H9 (cell line): ENCODE measurements at regions not wholly inside any gene's neighbourhood (a gene's known extent, or its start where the extent isn't known, plus 50 kb on each side); places are given as distances from the start of the nearest gene placed in this dataset.

ENCODE experiments used
- DNase-seq: peaks from one replicate; pipeline ENCODE4 v3.0.0-alpha.2; 2017
- H2AFZ ChIP-seq: one replicate; pipeline ENCODE4 v1.6.1; 2013; ENCODE audit warnings: mild to moderate bottlenecking, low read length, control low read depth, moderate library complexity
- H2AK5ac ChIP-seq: 2 replicates; pipeline ENCODE4 v1.6.1; 2013; ENCODE audit warnings: low read length, control low read depth, mixed read lengths; ENCODE audit not compliant: insufficient read length
- H2BK120ac ChIP-seq: one replicate; pipeline ENCODE4 v1.6.1; 2013; ENCODE audit warnings: low read depth, mild to moderate bottlenecking, low read length, control low read depth, inconsistent platforms; ENCODE audit not compliant: poor library complexity, severe bottlenecking
- H2BK12ac ChIP-seq: 2 replicates; pipeline ENCODE4 v1.6.1; 2013; ENCODE audit warnings: low read length, control low read depth, mixed read lengths, low read depth; ENCODE audit not compliant: insufficient read length
- H2BK15ac ChIP-seq: 2 replicates; pipeline ENCODE4 v1.6.1; 2013; ENCODE audit warnings: low read depth, low read length, control low read depth
- H2BK20ac ChIP-seq: one replicate; pipeline ENCODE4 v1.6.1; 2013; ENCODE audit warnings: low read depth, mild to moderate bottlenecking, low read length, control low read depth, inconsistent platforms; ENCODE audit not compliant: poor library complexity, severe bottlenecking
- H2BK5ac ChIP-seq: 2 replicates; pipeline ENCODE4 v1.6.1; 2013; ENCODE audit warnings: low read length, control low read depth, mixed read lengths; ENCODE audit not compliant: insufficient read length
- H3K14ac ChIP-seq: 2 replicates; pipeline ENCODE4 v1.6.1; 2013; ENCODE audit warnings: low read length, control low read depth; ENCODE audit not compliant: insufficient read depth
- H3K18ac ChIP-seq: 2 replicates; pipeline ENCODE4 v1.6.1; 2013; ENCODE audit warnings: low read depth, mild to moderate bottlenecking, mixed read lengths, low read length, control low read depth; ENCODE audit not compliant: insufficient read length
- H3K23ac ChIP-seq: 2 replicates; pipeline ENCODE4 v1.6.1; 2013; ENCODE audit warnings: low read length, control low read depth, mixed read lengths, low read depth; ENCODE audit not compliant: insufficient read length
- H3K23me2 ChIP-seq: 2 replicates; pipeline ENCODE4 v1.6.1; 2013; ENCODE audit warnings: low read depth, mild to moderate bottlenecking, mixed read lengths, low read length, control low read depth; ENCODE audit not compliant: insufficient read length, poor library complexity, severe bottlenecking
- H3K27ac ChIP-seq: 2 replicates; pipeline ENCODE4 v1.5.1; 2013; ENCODE audit warnings: low read length, control low read depth, mixed read lengths, low read depth; ENCODE audit not compliant: insufficient read length
- H3K27me3 ChIP-seq: 2 replicates; pipeline ENCODE4 v1.6.1; 2013; ENCODE audit warnings: low read length, control low read depth, inconsistent platforms; ENCODE audit not compliant: insufficient read depth
- H3K4ac ChIP-seq: 2 replicates; pipeline ENCODE4 v1.6.1; 2013; ENCODE audit warnings: low read depth, mild to moderate bottlenecking, control low read depth, inconsistent platforms, low read length, moderate library complexity
- H3K4me1 ChIP-seq: 2 replicates; pipeline ENCODE4 v1.6.1; 2013; ENCODE audit warnings: low read length, control low read depth, inconsistent platforms; ENCODE audit not compliant: insufficient read depth
- H3K4me2 ChIP-seq: 2 replicates; pipeline ENCODE4 v1.6.1; 2013; ENCODE audit warnings: low read length, control low read depth, mixed read lengths; ENCODE audit not compliant: insufficient read length, insufficient read depth
- H3K56ac ChIP-seq: 2 replicates; pipeline ENCODE4 v1.6.1; 2013; ENCODE audit warnings: low read depth, mild to moderate bottlenecking, mixed read lengths, low read length, control low read depth; ENCODE audit not compliant: insufficient read length
- H3K79me1 ChIP-seq: 2 replicates; pipeline ENCODE4 v1.6.1; 2013; ENCODE audit warnings: low read depth, mild to moderate bottlenecking, moderate library complexity, low read length, control low read depth, inconsistent platforms; ENCODE audit not compliant: insufficient read depth, poor library complexity, severe bottlenecking
- H3K79me2 ChIP-seq: 2 replicates; pipeline ENCODE4 v1.6.1; 2013; ENCODE audit warnings: low read length, control low read depth, inconsistent platforms; ENCODE audit not compliant: insufficient read depth
- H3K9ac ChIP-seq: 2 replicates; pipeline ENCODE4 v1.6.1; 2013; ENCODE audit warnings: low read length, control low read depth, mixed read lengths; ENCODE audit not compliant: insufficient read length; ENCODE audit errors: extremely low read depth
- H3K9me3 ChIP-seq: one replicate; pipeline ENCODE4 v1.6.1; 2013; ENCODE audit warnings: low read depth, low read length, inconsistent platforms; ENCODE audit not compliant: control insufficient read depth
- H3T11ph ChIP-seq: one replicate; pipeline ENCODE4 v1.6.1; 2013; ENCODE audit warnings: mild to moderate bottlenecking, low read length, control low read depth, inconsistent platforms
- H4K20me1 ChIP-seq: one replicate; pipeline ENCODE4 v1.6.1; 2013; ENCODE audit not compliant: control insufficient read depth, insufficient read length, insufficient read depth
- H4K5ac ChIP-seq: 2 replicates; pipeline ENCODE4 v1.6.1; 2013; ENCODE audit warnings: low read depth, mild to moderate bottlenecking, mixed read lengths, low read length, control low read depth; ENCODE audit not compliant: insufficient read length
- H4K8ac ChIP-seq: replicated peaks from 2 replicates; pipeline ENCODE4 v1.6.1; 2013; ENCODE audit warnings: low read length, control low read depth, mixed read lengths, low read depth; ENCODE audit not compliant: insufficient read length
- H4K91ac ChIP-seq: 2 replicates; pipeline ENCODE4 v1.6.1; 2013; ENCODE audit warnings: low read depth, mild to moderate bottlenecking, moderate library complexity, mixed read lengths, low read length, control low read depth; ENCODE audit not compliant: insufficient read length
- H3K27ac Mint-ChIP-seq, 3 experiments: 2 replicates in 2 of 3; 3 replicates in 1 of 3; pipeline ENCODE4 v1.8.0; 2020 to 2021; ENCODE audit warnings: mixed read lengths in 3 of 3, mild to moderate bottlenecking in 1 of 3, moderate library complexity in 1 of 3
- H3K27me3 Mint-ChIP-seq: 2 replicates; pipeline ENCODE4 v1.8.0; 2021; ENCODE audit warnings: low read depth, mild to moderate bottlenecking, moderate library complexity, mixed read lengths
- H3K36me3 Mint-ChIP-seq, 3 experiments: 2 replicates in 2 of 3; 3 replicates in 1 of 3; pipeline ENCODE4 v1.8.0; 2020 to 2021; ENCODE audit warnings: low read depth in 3 of 3, mixed read lengths in 3 of 3; ENCODE audit not compliant: insufficient read depth in 1 of 3
- H3K4me1 Mint-ChIP-seq, 2 experiments: 2 replicates each; pipeline ENCODE4 v1.8.0; 2020; ENCODE audit warnings: mixed read lengths in 2 of 2
- H3K4me3 Mint-ChIP-seq, 2 experiments: 2 replicates in 1 of 2; 3 replicates in 1 of 2; pipeline ENCODE4 v1.8.0; 2020 to 2021; ENCODE audit warnings: mild to moderate bottlenecking in 2 of 2, mixed read lengths in 2 of 2, moderate library complexity in 1 of 2
- H3K9me3 Mint-ChIP-seq, 2 experiments: 2 replicates in 1 of 2; 3 replicates in 1 of 2; pipeline ENCODE4 v1.8.0; 2020; ENCODE audit warnings: mild to moderate bottlenecking in 2 of 2, mixed read lengths in 2 of 2, moderate library complexity in 1 of 2
- WGBS: extraction: QIAGEN DNeasy Blood & Tissue Kit; methylation state at CpG from one replicate; pipeline ENCODE4 v1.1.7; 2013; ENCODE audit warnings: missing lambda C conversion rate, low lambda C conversion rate, mixed read lengths; ENCODE audit not compliant: insufficient read length; ENCODE audit errors: extremely low coverage; 5-methylcytosine and 5-hydroxymethylcytosine counted together
- TF ChIP-seq, protein P1 (sequence below): fragments of 200-600 bp; sonication (generic); conservative IDR thresholded peaks from 3 replicates; pipeline ENCODE4 v1.8.0; 2021; ENCODE audit warnings: antibody characterized with exemption, mild to moderate bottlenecking

DNA sequence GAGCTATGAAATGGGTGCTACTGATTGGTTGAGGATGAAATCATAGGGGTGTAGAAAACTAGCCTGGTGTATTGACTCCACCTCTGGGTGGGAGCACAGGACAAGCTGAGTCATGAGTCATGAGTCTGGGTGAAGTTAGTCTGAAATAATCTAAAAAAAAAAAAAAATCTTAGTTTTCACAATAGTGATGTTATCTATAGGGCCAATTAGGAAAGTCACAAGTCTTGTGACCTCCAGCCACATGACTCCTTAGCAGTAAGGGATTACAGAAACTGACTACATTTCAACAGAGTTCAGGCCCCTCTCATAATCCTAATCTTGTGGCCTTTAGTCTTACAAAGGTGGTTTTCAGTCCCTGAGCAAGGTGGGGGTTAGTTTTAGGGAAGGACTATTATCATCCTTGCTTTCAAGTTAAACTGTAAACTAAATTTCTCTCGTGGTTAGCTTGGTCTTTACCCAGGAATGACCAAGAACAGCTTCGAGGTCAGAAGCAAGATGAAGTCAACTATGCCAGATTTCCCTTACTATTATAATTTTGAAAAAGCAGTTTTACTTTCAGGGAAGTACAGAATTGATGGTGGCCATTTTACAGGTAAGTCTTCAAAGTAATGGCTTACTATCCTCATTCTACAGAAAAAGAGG, 338.0 kb upstream of the GYPC start:
- no CpG with 5 or more reads among the region's 2 CpGs for WGBS
- no peak overlapping the region for H4K91ac ChIP-seq
- no peak overlapping the region for H2BK20ac ChIP-seq
- no peak overlapping the region for H2BK15ac ChIP-seq
- no peaks in the 10 kb centered on the region for H3K79me2 ChIP-seq
- Mint-ChIP-seq H3K27ac (no peak overlapping the region), H3K4me1 (peaks cover under 1 to 2% of the 10 kb centered on the region in 2 experiments), H3K4me3 (no peak overlapping the region), H3K9me3 (no peaks in the 10 kb centered on the region), H3K27me3 (no peaks in the 10 kb centered on the region), H3K36me3 (no peaks in the 10 kb centered on the region)
- H3K9me3 ChIP-seq: no peaks in the 10 kb centered on the region
- H3K4me1 ChIP-seq: peaks cover under 1% of the 10 kb centered on the region; the same call in 1 of the 2 replicates
- no peaks in the 10 kb centered on the region for H3K79me1 ChIP-seq
- no peak overlapping the region for H3K27ac ChIP-seq
- H4K20me1 ChIP-seq: no peaks in the 10 kb centered on the region
- H3K9ac ChIP-seq: no peak overlapping the region
- H2AFZ ChIP-seq: no peak overlapping the region
- DNase-seq: no peak
- H3K23me2 ChIP-seq: no peaks in the 10 kb centered on the region
- no peak overlapping the region for H3K18ac ChIP-seq
- no peak overlapping the region for H3K56ac ChIP-seq
- no peak overlapping the region for H3K4ac ChIP-seq
- no peak overlapping the region for H3K4me2 ChIP-seq
- TF ChIP-seq, protein P1, sequence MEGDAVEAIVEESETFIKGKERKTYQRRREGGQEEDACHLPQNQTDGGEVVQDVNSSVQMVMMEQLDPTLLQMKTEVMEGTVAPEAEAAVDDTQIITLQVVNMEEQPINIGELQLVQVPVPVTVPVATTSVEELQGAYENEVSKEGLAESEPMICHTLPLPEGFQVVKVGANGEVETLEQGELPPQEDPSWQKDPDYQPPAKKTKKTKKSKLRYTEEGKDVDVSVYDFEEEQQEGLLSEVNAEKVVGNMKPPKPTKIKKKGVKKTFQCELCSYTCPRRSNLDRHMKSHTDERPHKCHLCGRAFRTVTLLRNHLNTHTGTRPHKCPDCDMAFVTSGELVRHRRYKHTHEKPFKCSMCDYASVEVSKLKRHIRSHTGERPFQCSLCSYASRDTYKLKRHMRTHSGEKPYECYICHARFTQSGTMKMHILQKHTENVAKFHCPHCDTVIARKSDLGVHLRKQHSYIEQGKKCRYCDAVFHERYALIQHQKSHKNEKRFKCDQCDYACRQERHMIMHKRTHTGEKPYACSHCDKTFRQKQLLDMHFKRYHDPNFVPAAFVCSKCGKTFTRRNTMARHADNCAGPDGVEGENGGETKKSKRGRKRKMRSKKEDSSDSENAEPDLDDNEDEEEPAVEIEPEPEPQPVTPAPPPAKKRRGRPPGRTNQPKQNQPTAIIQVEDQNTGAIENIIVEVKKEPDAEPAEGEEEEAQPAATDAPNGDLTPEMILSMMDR: no peak
- no peak overlapping the region for H3K23ac ChIP-seq
- H4K5ac ChIP-seq: no peak overlapping the region
- no peak overlapping the region for H4K8ac ChIP-seq
- no peak overlapping the region for H3T11ph ChIP-seq
- H2AK5ac ChIP-seq: no peak overlapping the region
- H3K27me3 ChIP-seq: no peaks in the 10 kb centered on the region
- H2BK120ac ChIP-seq: no peak overlapping the region
- H2BK5ac ChIP-seq: no peak overlapping the region
- H2BK12ac ChIP-seq: no peak overlapping the region
- H3K14ac ChIP-seq: no peak overlapping the region
